PC-9 (cell line): ENCODE measurements at regions not wholly inside any gene's neighbourhood (a gene's known extent, or its start where the extent isn't known, plus 50 kb on each side); places are given as distances from the start of the nearest gene placed in this dataset.

Experiments
- BruUV-seq: library from RNA; stranded (reverse); fragments of 400-500 nt; replicated peaks from 2 replicates; lab custom pipeline; 2021; lab: Mats Ljungman, UMichigan
- CTCF ChIA-PET: fragments of 300-600 bp; sonication (Branson Sonifier 250); formaldehyde crosslinking; loops from one replicate; lab custom pipeline; 2022; ENCODE audit warnings: antibody characterized with exemption; lab: Charles Lee
- POLR2A ChIA-PET: fragments of 300-600 bp; sonication (Branson Sonifier 250); formaldehyde crosslinking; loops from one replicate; lab custom pipeline; 2022; ENCODE audit warnings: antibody characterized with exemption; ENCODE audit not compliant: unreplicated experiment; lab: Charles Lee
- DNase-seq, 2 experiments: peaks; one replicate each; pipeline versions ENCODE4 v3.0.0 to v3.0.0-alpha.2; 2015 to 2022; ENCODE audit warnings: mixed read lengths in 1 of 2
- H2AFZ ChIP-seq: fragments of 200-600 bp; sonication (generic); 2 replicates; pipeline ENCODE4 v1.8.1; 2017; ENCODE audit warnings: antibody characterized with exemption
- H3F3A ChIP-seq: fragments of 200-600 bp; sonication (generic); 2 replicates; pipeline ENCODE4 v1.8.1; 2017; ENCODE audit warnings: antibody characterized with exemption, mild to moderate bottlenecking, low read depth; ENCODE audit not compliant: insufficient read depth
- H3K27ac ChIP-seq: fragments of 200-600 bp; sonication (generic); 2 replicates; pipeline ENCODE4 v1.6.1; 2016; ENCODE audit warnings: mixed run types
- H3K27me3 ChIP-seq: fragments of 200-600 bp; sonication (generic); 2 replicates; pipeline ENCODE4 v1.6.1; 2016; ENCODE audit warnings: low read depth, mixed run types; ENCODE audit not compliant: insufficient read depth
- H3K36me3 ChIP-seq: fragments of 200-600 bp; sonication (generic); 2 replicates; pipeline ENCODE4 v1.6.1; 2016; ENCODE audit warnings: low read depth, mixed run types
- H3K4me1 ChIP-seq: fragments of 200-600 bp; sonication (generic); replicated peaks from 2 replicates; pipeline ENCODE4 v1.6.1; 2016; ENCODE audit warnings: mixed run types; ENCODE audit not compliant: insufficient read depth
- H3K4me2 ChIP-seq: fragments of 200-600 bp; sonication (generic); 2 replicates; pipeline ENCODE4 v1.6.1; 2017; ENCODE audit warnings: mixed run types
- H3K4me3 ChIP-seq: fragments of 200-600 bp; sonication (generic); 2 replicates; pipeline ENCODE4 v1.6.1; 2016; ENCODE audit warnings: mixed run types
- H3K79me2 ChIP-seq: fragments of 200-600 bp; sonication (generic); 2 replicates; pipeline ENCODE4 v1.6.1; 2017; ENCODE audit warnings: low read depth, mixed run types
- H3K9me2 ChIP-seq: fragments of 200-600 bp; sonication (generic); 2 replicates; pipeline ENCODE4 v1.8.1; 2017; ENCODE audit warnings: mild to moderate bottlenecking; ENCODE audit not compliant: insufficient read depth
- H3K9me3 ChIP-seq: fragments of 200-600 bp; sonication (generic); 2 replicates; pipeline ENCODE4 v1.8.1; 2016; ENCODE audit warnings: low read depth; ENCODE audit not compliant: insufficient read depth
- H4K20me1 ChIP-seq: fragments of 200-600 bp; sonication (generic); 2 replicates; pipeline ENCODE4 v1.8.1; 2017; ENCODE audit not compliant: insufficient read depth
- CTCF ChIP-seq: fragments of 200-600 bp; sonication (generic); conservative IDR thresholded peaks from 2 replicates; pipeline ENCODE4 v1.6.1; 2017; ENCODE audit warnings: mixed run types, antibody characterized with exemption, mild to moderate bottlenecking, moderate library complexity
- EZH2 ChIP-seq: fragments of 200-600 bp; sonication (generic); IDR thresholded peaks from 2 replicates; pipeline ENCODE4 v1.8.0; 2017; ENCODE audit warnings: antibody characterized with exemption, low read depth
- intact Hi-C: fragments of 100-400 bp; cut with micrococcal nuclease; formaldehyde crosslinking; loops from one replicate; pipeline ENCODE4 v1.10.0; 2022; ENCODE audit not compliant: unreplicated experiment

GRCh38 chr1:83559129-83559840 is 439.6 kb downstream of the TTLL7 start:
- ChIA-PET POLR2A (no interaction called here), CTCF (interaction anchor here (0.6 kb wide), 1 partner anchor 927 kb away, joined by 3 read pairs; no protein-coding TSS in a partner anchor)
- no peak overlapping the region for H3K27ac ChIP-seq
- peaks cover 3% of the 10 kb centered on the region; the same call in 1 of the 2 replicates for H3K9me2 ChIP-seq
- no peak overlapping the region for H3K4me3 ChIP-seq
- no peaks in the 10 kb centered on the region for H3K36me3 ChIP-seq
- no peak overlapping the region for H3K4me2 ChIP-seq
- TF ChIP-seq CTCF (no peak), EZH2 (no peak)
- BruUV-seq: no TSS peak
- H3K27me3 ChIP-seq: no peaks in the 10 kb centered on the region
- intact Hi-C loops: no loop called here
- H3K79me2 ChIP-seq: no peaks in the 10 kb centered on the region
- H4K20me1 ChIP-seq: no peaks in the 10 kb centered on the region
- no peak for DNase-seq
- no peaks in the 10 kb centered on the region for H3K4me1 ChIP-seq
- no peaks in the 10 kb centered on the region for H3K9me3 ChIP-seq
- no peak overlapping the region for H2AFZ ChIP-seq
- no peaks in the 10 kb centered on the region for H3F3A ChIP-seq

- H3K4me3 ChIP-seq: no peak overlapping the region
- no peaks in the 10 kb centered on the region for H3K9me3 ChIP-seq
- intact Hi-C loops: no loop called here
- no TSS peak for BruUV-seq
- no peaks in the 10 kb centered on the region for H3K27me3 ChIP-seq
- POLR2A ChIA-PET: no interaction called here
- H4K20me1 ChIP-seq: no peaks in the 10 kb centered on the region
- CTCF ChIA-PET: no interaction called here
- H3K4me1 ChIP-seq: no peaks in the 10 kb centered on the region
- H3K4me2 ChIP-seq: no peak overlapping the region
- H2AFZ ChIP-seq: no peak overlapping the region; the same call in 1 of the 2 replicates
- no peaks in the 10 kb centered on the region for H3K36me3 ChIP-seq
- H3K9me2 ChIP-seq: peaks cover 3% of the 10 kb centered on the region; the same call in 1 of the 2 replicates
- H3F3A ChIP-seq: no peaks in the 10 kb centered on the region
- no peak overlapping the region for H3K27ac ChIP-seq
- TF ChIP-seq CTCF (no peak), EZH2 (no peak)
- H3K79me2 ChIP-seq: no peaks in the 10 kb centered on the region
- no peak for DNase-seq
These were observed 443.1 kb downstream of the TTLL7 start for GRCh38 chr1:83555871-83556270.

- no peaks in the 10 kb centered on the region for H4K20me1 ChIP-seq
- no peaks in the 10 kb centered on the region for H3K4me1 ChIP-seq
- no peaks in the 10 kb centered on the region for H3K9me3 ChIP-seq
- TF ChIP-seq CTCF: no peak
- TF ChIP-seq EZH2: no peak
- intact Hi-C loops: no loop called here
- no peaks in the 10 kb centered on the region for H3K36me3 ChIP-seq
- no peak overlapping the region for H3K27ac ChIP-seq
- no peaks in the 10 kb centered on the region for H3F3A ChIP-seq
- no peak overlapping the region for H2AFZ ChIP-seq
- no peak overlapping the region for H3K4me2 ChIP-seq
- no peak for DNase-seq
- H3K79me2 ChIP-seq: no peaks in the 10 kb centered on the region
- no peaks in the 10 kb centered on the region for H3K27me3 ChIP-seq
- POLR2A ChIA-PET: no interaction called here
- CTCF ChIA-PET: no interaction called here
- no peak overlapping the region for H3K4me3 ChIP-seq
- peaks cover under 1% of the 10 kb centered on the region; the same call in 1 of the 2 replicates for H3K9me2 ChIP-seq
- no TSS peak for BruUV-seq
These were observed 444.8 kb downstream of the TTLL7 start for GRCh38 chr1:83554174-83554573.
